ENCODE measurements at regions not wholly inside any gene's neighbourhood (a gene's known extent, or its start where the extent isn't known, plus 50 kb on each side); places are given as distances from the start of the nearest gene placed in this dataset.
"Not testable (repeated sequence)": the region's sequence is repeated elsewhere in the genome, so short reads cannot be mapped to it uniquely, and the experiment has no call there.

DNA sequence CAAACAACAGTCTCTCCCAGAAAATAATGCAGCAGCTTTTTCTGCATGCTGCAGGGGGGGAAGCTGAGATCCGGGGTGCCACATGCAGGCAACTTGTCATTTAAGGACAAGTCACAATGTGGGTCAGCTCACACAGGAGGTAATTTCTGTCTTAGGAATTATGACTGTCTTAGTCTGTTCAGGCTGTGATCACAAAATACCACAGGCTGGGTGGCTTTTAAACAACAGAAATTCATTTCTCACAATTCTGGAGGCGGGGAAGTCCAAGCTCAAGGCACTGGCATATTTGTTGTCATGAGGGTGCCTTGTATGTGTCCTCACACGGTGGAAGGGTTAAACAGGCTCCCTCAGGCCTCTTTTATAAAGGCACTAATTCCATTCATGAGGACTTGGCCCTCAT is 127.7 kb downstream of the DIRAS2 start:
- H3K4me3 ChIP-seq = no peak overlapping the region
- no peaks in the 10 kb centered on the region for H3K9me3 ChIP-seq (ENCODE audit: low read depth, low read length)
- H3K27ac ChIP-seq = no peak overlapping the region
- TF ChIP-seq FOXP2 (optimal IDR thresholded peaks at IDR 0.05; ENCODE audit: control extremely low read depth, extremely low read length, insufficient read depth) = no peak
- TF ChIP-seq POLR2AphosphoS5 (IDR thresholded peaks at IDR 0.05; ENCODE audit: borderline replicate concordance, low read depth, low read length) = no peak
- TF ChIP-seq EZH2 (IDR thresholded peaks at IDR 0.05) = no peak
- DNase-seq (ENCODE audit: low read depth, low spot score) = no peak
- no peaks in the 10 kb centered on the region for H3K36me3 ChIP-seq (ENCODE audit: insufficient read depth, low read length)
- H3K9ac ChIP-seq (ENCODE audit: insufficient read length) = no peak overlapping the region

DNA sequence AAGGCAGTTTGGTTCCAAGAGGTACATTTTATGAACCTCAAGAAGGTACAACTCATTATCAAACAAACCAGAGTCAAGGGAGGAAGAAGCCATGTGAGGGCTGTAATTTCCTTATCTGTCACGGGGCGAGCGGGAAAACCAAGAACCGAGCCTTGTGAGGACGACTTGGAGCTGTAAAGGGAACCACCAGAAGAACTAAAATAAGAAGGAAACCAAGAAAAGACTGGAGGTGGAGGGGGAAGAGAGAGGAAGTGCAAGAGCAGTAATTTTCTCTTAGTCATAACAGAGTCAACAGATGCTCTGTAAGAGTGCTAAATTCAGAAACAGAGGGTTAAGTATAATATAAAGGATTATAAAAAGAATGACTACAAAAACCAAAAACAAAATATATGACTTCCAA is 127.1 kb downstream of the DIRAS2 start:
- no peak overlapping the region for H3K27ac ChIP-seq

DNA sequence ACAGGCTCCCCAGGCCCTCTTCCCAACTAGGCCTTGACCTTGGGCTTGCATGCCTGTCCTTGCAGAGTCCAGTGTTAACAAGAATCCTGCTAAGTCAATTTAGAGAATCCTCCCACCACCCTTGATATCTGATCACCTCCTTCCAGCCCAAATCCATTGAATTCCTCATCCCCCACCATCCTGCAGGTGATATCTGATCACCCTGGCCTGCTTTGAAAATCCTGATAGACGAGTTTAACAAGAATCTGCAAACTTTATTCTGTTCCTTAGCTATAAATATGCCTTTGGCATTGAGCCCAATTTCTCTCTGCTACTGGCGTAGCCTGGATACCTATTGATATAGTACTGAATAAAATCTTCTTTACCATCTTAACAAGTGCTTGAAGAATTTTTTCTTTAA is 125.5 kb downstream of the DIRAS2 start:
- Histone ChIP-seq H3K9ac (ENCODE audit: insufficient read length) (no peak overlapping the region), H3K36me3 (ENCODE audit: insufficient read depth, low read length) (no peaks in the 10 kb centered on the region), H3K27ac (no peak overlapping the region), H3K4me3 (no peak overlapping the region), H3K9me3 (ENCODE audit: low read depth, low read length) (no peaks in the 10 kb centered on the region)
- TF ChIP-seq POLR2AphosphoS5 (IDR thresholded peaks at IDR 0.05; ENCODE audit: borderline replicate concordance, low read depth, low read length) = no peak
- no peak for DNase-seq (ENCODE audit: low read depth, low spot score)

More for the DNA sequence above, 127.1 kb downstream of the DIRAS2 start:
- H3K9me3 ChIP-seq (ENCODE audit: low read depth, low read length) = no peaks in the 10 kb centered on the region
- H3K9ac ChIP-seq (ENCODE audit: insufficient read length) = no peak overlapping the region
- no peaks in the 10 kb centered on the region for H3K36me3 ChIP-seq (ENCODE audit: insufficient read depth, low read length)
- DNase-seq (ENCODE audit: low read depth, low spot score) = no peak
- no peak overlapping the region for H3K4me3 ChIP-seq
- no peak for TF ChIP-seq POLR2AphosphoS5 (IDR thresholded peaks at IDR 0.05; ENCODE audit: borderline replicate concordance, low read depth, low read length)
- no peak for TF ChIP-seq FOXP2 (optimal IDR thresholded peaks at IDR 0.05; ENCODE audit: control extremely low read depth, extremely low read length, insufficient read depth)
- no peak for TF ChIP-seq EZH2 (IDR thresholded peaks at IDR 0.05)

DNA sequence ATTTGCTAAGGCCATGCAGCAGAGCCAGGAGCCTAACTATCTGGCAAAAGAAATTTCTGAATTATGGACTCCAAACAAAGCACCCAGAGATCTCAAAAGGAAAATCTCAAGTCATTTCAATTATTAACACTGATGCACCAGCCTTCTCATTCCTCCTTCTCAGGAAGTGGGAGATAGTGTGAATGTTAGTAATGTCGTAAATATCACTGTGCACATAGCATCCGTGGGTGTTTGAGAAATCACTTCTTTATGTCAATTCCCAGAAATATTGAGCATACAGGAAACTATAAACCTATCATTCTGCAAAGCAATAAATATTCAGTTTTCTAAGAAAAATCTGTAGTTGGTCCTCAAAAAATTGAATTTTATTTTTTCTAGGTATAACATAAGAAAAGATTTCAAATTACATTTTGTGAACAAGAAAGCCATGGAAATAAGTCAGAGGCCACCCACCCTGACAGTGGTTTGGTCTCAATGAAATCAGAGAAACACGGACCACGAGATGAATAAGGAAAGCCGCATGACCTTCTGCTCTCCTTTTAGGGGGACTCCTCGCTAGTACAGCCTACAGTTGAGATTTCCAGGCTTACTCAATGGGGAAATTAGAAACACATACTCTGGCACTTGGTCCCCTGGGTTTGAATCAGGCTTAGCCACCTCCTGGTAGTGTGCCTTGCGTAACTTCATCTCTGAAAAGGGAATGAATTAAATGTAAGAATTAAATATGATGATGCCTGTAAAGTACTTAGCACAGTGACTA is 120.6 kb downstream of the DIRAS2 start:
- Histone ChIP-seq H3K9me3 (ENCODE audit: low read depth, low read length) (no peaks in the 10 kb centered on the region), H3K36me3 (ENCODE audit: insufficient read depth, low read length) (no peaks in the 10 kb centered on the region), H3K27ac (no peak overlapping the region), H3K9ac (ENCODE audit: insufficient read length) (no peak overlapping the region), H3K4me3 (no peak overlapping the region)
- TF ChIP-seq FOXP2 (optimal IDR thresholded peaks at IDR 0.05; ENCODE audit: control extremely low read depth, extremely low read length, insufficient read depth) = no peak
- no peak for TF ChIP-seq EZH2 (IDR thresholded peaks at IDR 0.05)
- DNase-seq (ENCODE audit: low read depth, low spot score) = no peak

DNA sequence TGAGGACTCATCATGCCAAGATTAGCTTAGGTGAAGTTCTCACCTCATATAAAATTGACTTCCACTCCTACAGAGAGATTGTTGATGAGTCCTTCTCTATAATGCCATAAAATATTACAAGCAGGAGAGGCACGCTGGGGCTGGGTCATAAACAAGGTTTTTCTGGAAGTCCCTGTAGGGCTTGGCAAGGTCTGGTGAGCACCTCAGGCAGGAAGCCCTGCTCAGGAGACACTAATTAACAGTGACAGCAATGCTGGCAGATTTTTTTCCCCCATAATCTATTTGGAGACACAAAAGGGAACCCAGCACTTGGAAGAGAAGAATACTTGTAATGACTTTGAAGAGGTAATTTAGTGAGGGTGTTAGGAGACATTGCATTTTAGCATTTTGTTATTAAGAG is 118.7 kb downstream of the DIRAS2 start:
- no peak for DNase-seq (ENCODE audit: low read depth, low spot score)
- H3K36me3 ChIP-seq (ENCODE audit: insufficient read depth, low read length) = no peaks in the 10 kb centered on the region
- H3K9me3 ChIP-seq (ENCODE audit: low read depth, low read length) = no peaks in the 10 kb centered on the region
- no peak overlapping the region for H3K9ac ChIP-seq (ENCODE audit: insufficient read length)
- no peak overlapping the region for H3K4me3 ChIP-seq
- no peak overlapping the region for H3K27ac ChIP-seq
- TF ChIP-seq FOXP2 (optimal IDR thresholded peaks at IDR 0.05; ENCODE audit: control extremely low read depth, extremely low read length, insufficient read depth) (no peak), POLR2AphosphoS5 (IDR thresholded peaks at IDR 0.05; ENCODE audit: borderline replicate concordance, low read depth, low read length) (no peak), EZH2 (IDR thresholded peaks at IDR 0.05) (no peak)

DNA sequence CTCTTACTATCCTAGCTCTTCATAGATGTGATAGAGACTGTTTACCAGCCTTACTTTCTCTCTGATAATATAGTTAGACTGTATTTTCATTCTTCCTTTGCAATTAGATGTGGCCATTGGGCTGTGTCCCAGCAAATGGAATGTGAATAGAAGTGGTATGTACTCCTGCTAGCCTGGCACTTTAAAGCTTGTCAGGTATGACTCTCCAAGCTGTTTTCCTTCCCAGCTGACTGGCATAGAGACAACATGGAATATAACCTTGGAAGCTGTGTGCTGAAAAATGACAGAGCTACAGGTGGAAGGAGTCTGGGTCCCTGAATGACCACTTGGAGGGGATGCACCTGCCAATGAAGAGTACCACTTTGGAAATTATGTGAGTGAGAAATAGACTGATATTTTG is 116.2 kb downstream of the DIRAS2 start:
- H3K27ac ChIP-seq = no peak overlapping the region
- H3K36me3 ChIP-seq (ENCODE audit: insufficient read depth, low read length) = no peaks in the 10 kb centered on the region
- DNase-seq (ENCODE audit: low read depth, low spot score) = no peak
- TF ChIP-seq POLR2AphosphoS5 (IDR thresholded peaks at IDR 0.05; ENCODE audit: borderline replicate concordance, low read depth, low read length) = no peak
- TF ChIP-seq EZH2 (IDR thresholded peaks at IDR 0.05) = no peak
- TF ChIP-seq FOXP2 (optimal IDR thresholded peaks at IDR 0.05; ENCODE audit: control extremely low read depth, extremely low read length, insufficient read depth) = no peak
- H3K9ac ChIP-seq (ENCODE audit: insufficient read length) = no peak overlapping the region
- no peak overlapping the region for H3K4me3 ChIP-seq
- H3K9me3 ChIP-seq (ENCODE audit: low read depth, low read length) = no peaks in the 10 kb centered on the region

DNA sequence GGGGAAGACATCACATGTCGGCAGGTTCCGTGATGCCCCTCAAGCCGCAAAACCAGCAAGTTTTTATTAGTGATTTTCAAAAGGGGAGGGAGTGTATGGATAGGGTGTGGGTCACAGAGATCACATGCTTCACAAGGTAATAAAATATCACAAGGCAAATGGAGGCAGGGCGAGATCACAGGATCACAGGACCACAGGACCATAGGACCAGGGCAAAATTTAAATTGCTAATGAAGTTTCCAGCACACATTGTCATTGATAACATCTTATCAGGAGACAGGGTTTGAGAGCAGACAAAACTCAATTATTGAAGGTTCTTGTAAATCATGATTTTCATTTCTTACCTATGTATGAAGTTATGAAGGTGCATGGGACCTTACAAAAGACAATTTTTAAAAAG is 106.5 kb downstream of the DIRAS2 start:
- not testable (repeated sequence) for H3K27ac ChIP-seq; H3K36me3 ChIP-seq (ENCODE audit: insufficient read depth, low read length)

DNA sequence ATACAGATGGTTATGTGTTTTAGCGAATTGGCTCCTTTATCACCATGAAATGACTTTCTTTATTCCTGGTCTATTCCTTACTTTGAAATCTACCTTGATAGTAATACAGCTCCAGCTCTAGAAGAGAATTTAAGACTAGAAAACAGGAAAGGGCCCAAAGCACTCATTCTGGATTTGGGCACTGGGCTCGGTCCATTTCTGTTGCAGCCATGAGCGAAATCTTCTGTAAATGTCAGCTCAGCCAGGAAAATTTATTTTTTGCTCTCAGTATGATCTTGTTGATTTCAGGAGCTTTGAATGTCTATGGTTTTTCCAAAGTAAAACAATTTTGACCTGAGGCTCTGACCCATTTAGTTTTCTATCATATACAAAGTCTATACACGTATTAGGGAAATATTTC is 104.1 kb downstream of the DIRAS2 start:
- H3K4me3 ChIP-seq = no peak overlapping the region
- no peak overlapping the region for H3K27ac ChIP-seq
- no peaks in the 10 kb centered on the region for H3K36me3 ChIP-seq (ENCODE audit: insufficient read depth, low read length)
- H3K9ac ChIP-seq (ENCODE audit: insufficient read length) = no peak overlapping the region
- DNase-seq (ENCODE audit: low read depth, low spot score) = no peak
- TF ChIP-seq EZH2 (IDR thresholded peaks at IDR 0.05) = no peak
- H3K9me3 ChIP-seq (ENCODE audit: low read depth, low read length) = no peaks in the 10 kb centered on the region

More for the DNA sequence above, 106.5 kb downstream of the DIRAS2 start:
- H3K9me3 ChIP-seq (ENCODE audit: low read depth, low read length); H3K9ac ChIP-seq (ENCODE audit: insufficient read length); H3K4me3 ChIP-seq; DNase-seq (ENCODE audit: low read depth, low spot score): not testable (repeated sequence)

DNA sequence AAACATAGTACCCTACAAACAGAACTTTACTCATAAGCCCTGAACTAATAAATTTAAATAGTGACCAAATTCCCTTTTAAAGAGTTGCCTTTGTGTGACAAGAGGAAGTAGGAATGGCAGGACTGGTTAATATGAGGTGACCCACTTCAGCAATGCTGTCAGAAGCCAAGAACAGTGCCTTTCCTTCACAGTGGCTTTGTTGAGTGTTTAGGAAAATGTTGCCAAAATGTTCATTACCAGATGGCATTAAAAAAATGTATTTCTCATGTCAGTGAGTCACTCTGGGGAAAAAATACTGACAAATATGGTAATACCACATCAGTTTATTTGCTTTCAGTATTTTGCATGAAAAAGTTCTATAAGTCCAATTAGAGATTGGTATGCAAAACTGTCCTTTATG is 103.3 kb downstream of the DIRAS2 start:
- H3K9ac ChIP-seq (ENCODE audit: insufficient read length) = no peak overlapping the region
- no peak overlapping the region for H3K27ac ChIP-seq
- H3K9me3 ChIP-seq (ENCODE audit: low read depth, low read length) = no peaks in the 10 kb centered on the region
- no peaks in the 10 kb centered on the region for H3K36me3 ChIP-seq (ENCODE audit: insufficient read depth, low read length)
- no peak for DNase-seq (ENCODE audit: low read depth, low spot score)
- no peak overlapping the region for H3K4me3 ChIP-seq
- TF ChIP-seq FOXP2 (optimal IDR thresholded peaks at IDR 0.05; ENCODE audit: control extremely low read depth, extremely low read length, insufficient read depth) (no peak), EZH2 (IDR thresholded peaks at IDR 0.05) (no peak)
